Spinal cord (tissue), 9 donors: ENCODE measurements at regions not wholly inside any gene's neighbourhood (a gene's known extent, or its start where the extent isn't known, plus 50 kb on each side); places are given as distances from the start of the nearest gene placed in this dataset.

Experiments used
- DNase-seq, 6 donors: peaks; one replicate each; pipeline versions ENCODE4 v3.0.0 to v3.0.0-alpha.2; 2013 to 2015; ENCODE audit warnings: low spot score in 6 of 6, low read depth in 4 of 6
- H3K27ac ChIP-seq: one replicate; pipeline ENCODE4 v1.5.1; 2013; ENCODE audit warnings: low read depth, low read length, control low read depth
- H3K27me3 ChIP-seq: one replicate; pipeline ENCODE4 v1.6.1; 2013; ENCODE audit warnings: low read length; ENCODE audit not compliant: control insufficient read depth, insufficient read depth
- H3K36me3 ChIP-seq: one replicate; pipeline ENCODE4 v1.6.1; 2013; ENCODE audit warnings: low read length; ENCODE audit not compliant: control insufficient read depth, insufficient read depth
- H3K4me1 ChIP-seq: one replicate; pipeline ENCODE4 v1.6.1; 2013; ENCODE audit warnings: low read length; ENCODE audit not compliant: control insufficient read depth, insufficient read depth
- H3K4me3 ChIP-seq: one replicate; pipeline ENCODE4 v1.5.1; 2013; ENCODE audit warnings: low read depth, low read length, control low read depth
- H3K9me3 ChIP-seq: one replicate; pipeline ENCODE4 v1.6.1; 2013; ENCODE audit warnings: low read length; ENCODE audit not compliant: control insufficient read depth, insufficient read depth
- WGBS: methylation state at CpG from one replicate; pipeline ENCODE4 v1.1.5; 2013; ENCODE audit warnings: missing lambda C conversion rate; ENCODE audit not compliant: insufficient coverage; 5-methylcytosine and 5-hydroxymethylcytosine counted together
- donor health status: healthy.

GRCh38 chr4:10296730-10297129 lies 160.5 kb downstream of the ZNF518B start:
- no peaks in the 10 kb centered on the region for H3K9me3 ChIP-seq
- no peaks in the 10 kb centered on the region for H3K36me3 ChIP-seq
- H3K4me1 ChIP-seq: peaks cover 11% of the 10 kb centered on the region
- no peaks in the 10 kb centered on the region for H3K27me3 ChIP-seq
- WGBS: 17% methylated on average over 1 of the region's 3 CpGs
- no peak overlapping the region for H3K4me3 ChIP-seq
- H3K27ac ChIP-seq: peak overlapping the region; percentile 89
- DNase-seq: peak in 5 of 6 donors; percentile 39 to 89 (median 62)

- peaks cover 11% of the 10 kb centered on the region for H3K4me1 ChIP-seq
- H3K27ac ChIP-seq: peak overlapping the region; percentile 89
- H3K9me3 ChIP-seq: no peaks in the 10 kb centered on the region
- H3K4me3 ChIP-seq: no peak overlapping the region
- WGBS: 100% methylated on average over 2 of the region's 3 CpGs
- no peak for DNase-seq
- H3K27me3 ChIP-seq: no peaks in the 10 kb centered on the region
- no peaks in the 10 kb centered on the region for H3K36me3 ChIP-seq
Measured at GRCh38 chr4:10295301-10295700, 161.9 kb downstream of the ZNF518B start.

GRCh38 chr4:10289538-10289906 lies 167.7 kb downstream of the ZNF518B start:
- no peak overlapping the region for H3K27ac ChIP-seq
- H3K36me3 ChIP-seq: no peaks in the 10 kb centered on the region
- no CpG with 5 or more reads among the region's 2 CpGs for WGBS
- H3K27me3 ChIP-seq: no peaks in the 10 kb centered on the region
- H3K9me3 ChIP-seq: no peaks in the 10 kb centered on the region
- DNase-seq: no peak
- no peaks in the 10 kb centered on the region for H3K4me1 ChIP-seq
- no peak overlapping the region for H3K4me3 ChIP-seq

GRCh38 chr4:10288830-10289537 lies 168.2 kb downstream of the ZNF518B start:
- Histone ChIP-seq H3K27me3 (no peaks in the 10 kb centered on the region), H3K27ac (no peak overlapping the region), H3K9me3 (no peaks in the 10 kb centered on the region), H3K4me3 (no peak overlapping the region), H3K4me1 (no peaks in the 10 kb centered on the region), H3K36me3 (no peaks in the 10 kb centered on the region)
- no peak for DNase-seq
- 56% methylated on average over 1 of the region's 4 CpGs for WGBS

- no peak overlapping the region for H3K27ac ChIP-seq
- no peaks in the 10 kb centered on the region for H3K36me3 ChIP-seq
- no peaks in the 10 kb centered on the region for H3K9me3 ChIP-seq
- 54% methylated on average over 3 of the region's 3 CpGs for WGBS
- no peak for DNase-seq
- no peaks in the 10 kb centered on the region for H3K27me3 ChIP-seq
- no peak overlapping the region for H3K4me3 ChIP-seq
- no peaks in the 10 kb centered on the region for H3K4me1 ChIP-seq
Measured at GRCh38 chr4:10285028-10285427, 168.4 kb upstream of the WDR1 start.

- H3K27ac ChIP-seq: no peak overlapping the region
- H3K9me3 ChIP-seq: no peaks in the 10 kb centered on the region
- no peaks in the 10 kb centered on the region for H3K4me1 ChIP-seq
- H3K4me3 ChIP-seq: no peak overlapping the region
- no peaks in the 10 kb centered on the region for H3K27me3 ChIP-seq
- H3K36me3 ChIP-seq: no peaks in the 10 kb centered on the region
- no CpG with 5 or more reads among the region's 2 CpGs for WGBS
- no peak for DNase-seq
Measured at GRCh38 chr4:10283761-10284160, 167.2 kb upstream of the WDR1 start.

- H3K27me3 ChIP-seq: no peaks in the 10 kb centered on the region
- no CpG with 5 or more reads among the region's 3 CpGs for WGBS
- no peaks in the 10 kb centered on the region for H3K36me3 ChIP-seq
- no peaks in the 10 kb centered on the region for H3K4me1 ChIP-seq
- no peak overlapping the region for H3K27ac ChIP-seq
- no peak overlapping the region for H3K4me3 ChIP-seq
- no peaks in the 10 kb centered on the region for H3K9me3 ChIP-seq
- DNase-seq: no peak
Measured at GRCh38 chr4:10281996-10282395, 165.4 kb upstream of the WDR1 start.

GRCh38 chr4:10279261-10279660 lies 162.7 kb upstream of the WDR1 start:
- no peak overlapping the region for H3K27ac ChIP-seq
- H3K27me3 ChIP-seq: no peaks in the 10 kb centered on the region
- no peak overlapping the region for H3K4me3 ChIP-seq
- 93% methylated on average over 7 of the region's 7 CpGs for WGBS
- no peak for DNase-seq
- H3K9me3 ChIP-seq: no peaks in the 10 kb centered on the region
- no peaks in the 10 kb centered on the region for H3K36me3 ChIP-seq
- no peaks in the 10 kb centered on the region for H3K4me1 ChIP-seq

GRCh38 chr4:10278071-10278470 lies 161.5 kb upstream of the WDR1 start:
- no peak for DNase-seq
- Histone ChIP-seq H3K27me3 (no peaks in the 10 kb centered on the region), H3K36me3 (no peaks in the 10 kb centered on the region), H3K9me3 (no peaks in the 10 kb centered on the region), H3K4me3 (no peak overlapping the region), H3K27ac (no peak overlapping the region), H3K4me1 (no peaks in the 10 kb centered on the region)
- WGBS: no CpG with 5 or more reads among the region's 5 CpGs

- H3K27me3 ChIP-seq: no peaks in the 10 kb centered on the region
- H3K4me1 ChIP-seq: no peaks in the 10 kb centered on the region
- no peaks in the 10 kb centered on the region for H3K36me3 ChIP-seq
- H3K9me3 ChIP-seq: no peaks in the 10 kb centered on the region
- no peak for DNase-seq
- H3K27ac ChIP-seq: no peak overlapping the region
- WGBS: 90% methylated on average over 4 of the region's 4 CpGs
- no peak overlapping the region for H3K4me3 ChIP-seq
Measured at GRCh38 chr4:10276152-10276551, 159.6 kb upstream of the WDR1 start.
